Body of pancreas (tissue), 4 donors: ENCODE measurements at regions not wholly inside any gene's neighbourhood (a gene's known extent, or its start where the extent isn't known, plus 50 kb on each side); places are given as distances from the start of the nearest gene placed in this dataset.

Experiments
- POLR2A ChIP-seq, 3 donors: fragments of 450-650 bp; IDR thresholded peaks; one replicate each; pipeline ENCODE4 v1.6.1; 2016; ENCODE audit warnings: antibody characterized with exemption in 3 of 3, mild to moderate bottlenecking in 2 of 3
- TF ChIP-seq, protein P1 (sequence below), 7 experiments: fragments of 450-650 bp in 4 of 7; fragments of 200-600 bp in 3 of 7; sonication (generic) in 3 of 7; IDR thresholded peaks; one replicate each; pipeline ENCODE4 v1.5.1; 2016 to 2019; ENCODE audit warnings: antibody characterized with exemption in 7 of 7

DNA sequence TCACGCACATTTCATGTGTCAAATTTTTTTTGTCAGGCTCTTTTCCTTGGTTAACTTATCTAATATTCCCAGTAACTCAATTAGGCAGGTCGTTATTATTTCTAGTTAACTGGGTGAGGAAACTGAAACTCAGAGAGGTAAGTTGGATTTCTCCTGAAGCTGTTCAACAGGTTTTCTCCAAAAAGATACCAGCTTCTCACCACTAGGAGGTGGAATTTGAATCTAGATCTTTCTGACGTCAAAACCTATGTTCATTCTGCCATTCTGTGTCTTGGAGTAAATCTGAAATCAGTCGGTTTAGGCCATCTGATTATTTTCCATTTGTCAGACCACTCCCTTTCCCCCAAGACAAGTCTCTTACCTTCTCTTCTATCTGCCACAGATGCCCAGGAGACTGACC lies 572.9 kb downstream of the ACTL7B start:
- TF ChIP-seq, protein P1, sequence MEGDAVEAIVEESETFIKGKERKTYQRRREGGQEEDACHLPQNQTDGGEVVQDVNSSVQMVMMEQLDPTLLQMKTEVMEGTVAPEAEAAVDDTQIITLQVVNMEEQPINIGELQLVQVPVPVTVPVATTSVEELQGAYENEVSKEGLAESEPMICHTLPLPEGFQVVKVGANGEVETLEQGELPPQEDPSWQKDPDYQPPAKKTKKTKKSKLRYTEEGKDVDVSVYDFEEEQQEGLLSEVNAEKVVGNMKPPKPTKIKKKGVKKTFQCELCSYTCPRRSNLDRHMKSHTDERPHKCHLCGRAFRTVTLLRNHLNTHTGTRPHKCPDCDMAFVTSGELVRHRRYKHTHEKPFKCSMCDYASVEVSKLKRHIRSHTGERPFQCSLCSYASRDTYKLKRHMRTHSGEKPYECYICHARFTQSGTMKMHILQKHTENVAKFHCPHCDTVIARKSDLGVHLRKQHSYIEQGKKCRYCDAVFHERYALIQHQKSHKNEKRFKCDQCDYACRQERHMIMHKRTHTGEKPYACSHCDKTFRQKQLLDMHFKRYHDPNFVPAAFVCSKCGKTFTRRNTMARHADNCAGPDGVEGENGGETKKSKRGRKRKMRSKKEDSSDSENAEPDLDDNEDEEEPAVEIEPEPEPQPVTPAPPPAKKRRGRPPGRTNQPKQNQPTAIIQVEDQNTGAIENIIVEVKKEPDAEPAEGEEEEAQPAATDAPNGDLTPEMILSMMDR (IDR thresholded peaks at IDR 0.05), result peak in 5 of 7 experiments; percentile 21 to 48 (median 37)
- no peak for TF ChIP-seq POLR2A (IDR thresholded peaks at IDR 0.05)
